ENCODE measurements at regions not wholly inside any gene's neighbourhood (a gene's known extent, or its start where the extent isn't known, plus 50 kb on each side); places are given as distances from the start of the nearest gene placed in this dataset.

- no peaks in the 10 kb centered on the region for H3K4me1 ChIP-seq (ENCODE audit: insufficient read depth, low read length, severe bottlenecking)
- peaks cover 6% of the 10 kb centered on the region; the same call in 1 of the 2 replicates for H3K27me3 ChIP-seq (ENCODE audit: insufficient read depth, low read length)
- H3K9me3 ChIP-seq (ENCODE audit: low read length): no peaks in the 10 kb centered on the region
- no peaks in the 10 kb centered on the region for H3F3A ChIP-seq (ENCODE audit: insufficient read depth, low read length)
- no peak overlapping the region for H3K27ac ChIP-seq (ENCODE audit: low read depth, low read length, poor library complexity, severe bottlenecking)
- H3K4me3 ChIP-seq (ENCODE audit: low read depth, low read length, poor library complexity, severe bottlenecking): no peak overlapping the region
- H3K4me2 ChIP-seq (ENCODE audit: low read length): no peak overlapping the region
- no peaks in the 10 kb centered on the region for H3K36me3 ChIP-seq (ENCODE audit: insufficient read depth, low read length)
- H3K79me2 ChIP-seq (ENCODE audit: insufficient read depth, low read length): no peaks in the 10 kb centered on the region
- no peaks in the 10 kb centered on the region for H3K9me2 ChIP-seq (ENCODE audit: low read depth, low read length)
- TF ChIP-seq CTCF (IDR thresholded peaks at IDR 0.05; ENCODE audit: low read length) (no peak), EZH2 (IDR thresholded peaks at IDR 0.05; ENCODE audit: borderline replicate concordance, low read length) (no peak)
- H2AFZ ChIP-seq (ENCODE audit: low read length): no peak overlapping the region
- no peaks in the 10 kb centered on the region for H4K20me1 ChIP-seq (ENCODE audit: insufficient read depth, low read length)
- H3K9ac ChIP-seq (ENCODE audit: low read length): no peak overlapping the region
Measured at GRCh38 chr17:49906531-49907136, 58.8 kb upstream of the TAC4 start.

GRCh38 chr17:49907279-49907678 is 59.4 kb upstream of the TAC4 start:
- Histone ChIP-seq H3K4me1 (ENCODE audit: insufficient read depth, low read length, severe bottlenecking) (no peaks in the 10 kb centered on the region), H3K79me2 (ENCODE audit: insufficient read depth, low read length) (no peaks in the 10 kb centered on the region), H3K36me3 (ENCODE audit: insufficient read depth, low read length) (no peaks in the 10 kb centered on the region), H3K27me3 (ENCODE audit: insufficient read depth, low read length) (peaks cover 6% of the 10 kb centered on the region; the same call in 1 of the 2 replicates), H3K27ac (ENCODE audit: low read depth, low read length, poor library complexity, severe bottlenecking) (no peak overlapping the region), H2AFZ (ENCODE audit: low read length) (no peak overlapping the region), H4K20me1 (ENCODE audit: insufficient read depth, low read length) (no peaks in the 10 kb centered on the region), H3K9ac (ENCODE audit: low read length) (no peak overlapping the region), H3K4me3 (ENCODE audit: low read depth, low read length, poor library complexity, severe bottlenecking) (no peak overlapping the region), H3K9me2 (ENCODE audit: low read depth, low read length) (no peaks in the 10 kb centered on the region), H3K4me2 (ENCODE audit: low read length) (no peak overlapping the region), H3K9me3 (ENCODE audit: low read length) (no peaks in the 10 kb centered on the region), H3F3A (ENCODE audit: insufficient read depth, low read length) (no peaks in the 10 kb centered on the region)
- no peak for TF ChIP-seq EZH2 (IDR thresholded peaks at IDR 0.05; ENCODE audit: borderline replicate concordance, low read length)

- no peaks in the 10 kb centered on the region for H3K9me2 ChIP-seq (ENCODE audit: low read depth, low read length)
- no peak overlapping the region for H3K4me3 ChIP-seq (ENCODE audit: low read depth, low read length, poor library complexity, severe bottlenecking)
Measured at GRCh38 chr17:49908782-49909714, 59.9 kb upstream of the DLX4 start.

More at GRCh38 chr17:49908782-49909714, 59.9 kb upstream of the DLX4 start:
- Histone ChIP-seq H2AFZ (ENCODE audit: low read length) (no peak overlapping the region), H3K27ac (ENCODE audit: low read depth, low read length, poor library complexity, severe bottlenecking) (no peak overlapping the region), H3K36me3 (ENCODE audit: insufficient read depth, low read length) (no peaks in the 10 kb centered on the region), H3K9ac (ENCODE audit: low read length) (no peak overlapping the region), H4K20me1 (ENCODE audit: insufficient read depth, low read length) (no peaks in the 10 kb centered on the region), H3K9me3 (ENCODE audit: low read length) (no peaks in the 10 kb centered on the region), H3K27me3 (ENCODE audit: insufficient read depth, low read length) (no peaks in the 10 kb centered on the region; the same call in 1 of the 2 replicates), H3F3A (ENCODE audit: insufficient read depth, low read length) (no peaks in the 10 kb centered on the region), H3K79me2 (ENCODE audit: insufficient read depth, low read length) (no peaks in the 10 kb centered on the region), H3K4me1 (ENCODE audit: insufficient read depth, low read length, severe bottlenecking) (no peaks in the 10 kb centered on the region), H3K4me2 (ENCODE audit: low read length) (no peak overlapping the region)
- TF ChIP-seq EZH2 (IDR thresholded peaks at IDR 0.05; ENCODE audit: borderline replicate concordance, low read length) (no peak), CTCF (IDR thresholded peaks at IDR 0.05; ENCODE audit: low read length) (no peak)

Data from OCI-LY1 (cell line).